ENCODE measurements at regions not wholly inside any gene's neighbourhood (a gene's known extent, or its start where the extent isn't known, plus 50 kb on each side); places are given as distances from the start of the nearest gene placed in this dataset.

- TF ChIP-seq CTCF (IDR thresholded peaks at IDR 0.05; ENCODE audit: insufficient read depth, low read depth, low read length): no peak
- no peak for TF ChIP-seq EZH2 (IDR thresholded peaks at IDR 0.05; ENCODE audit: insufficient read depth, low read length)
Measured at GRCh38 chr21:27359141-27359540, 392.3 kb upstream of the ADAMTS5 start.
